ENCODE measurements at regions not wholly inside any gene's neighbourhood (a gene's known extent, or its start where the extent isn't known, plus 50 kb on each side); places are given as distances from the start of the nearest gene placed in this dataset.

DNA sequence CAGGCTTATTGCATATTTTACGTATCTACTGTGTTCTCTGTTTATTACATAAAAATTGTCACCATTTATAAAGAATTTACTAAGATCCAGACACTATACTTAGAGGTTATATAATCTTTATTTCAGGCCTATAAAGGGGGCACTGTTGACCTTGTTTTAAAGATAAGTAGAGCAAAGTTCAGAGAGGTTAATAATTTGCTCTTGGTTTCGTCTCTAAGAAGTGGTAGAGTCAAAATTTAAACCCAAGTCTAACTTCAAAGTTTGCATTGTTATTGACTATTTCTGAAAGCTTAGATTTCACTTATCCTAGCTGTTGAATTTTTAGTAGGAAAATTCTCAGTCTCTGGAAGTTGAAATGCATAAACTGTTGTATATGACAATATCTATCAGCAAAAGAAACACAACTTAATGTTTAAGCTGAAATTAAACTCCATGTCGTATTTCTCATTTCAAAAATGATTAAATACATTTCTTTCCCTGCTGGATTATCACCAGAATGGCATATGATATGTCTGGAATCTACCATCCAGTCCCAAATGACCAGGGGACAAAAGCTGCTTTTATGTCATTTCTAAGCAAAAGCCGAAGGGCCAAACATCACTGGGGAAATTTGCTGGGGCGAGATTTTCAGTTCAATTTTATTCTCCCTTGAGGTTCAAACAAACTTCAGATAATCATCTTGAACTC is 138.4 kb downstream of the SLC7A11 start:
- Histone ChIP-seq H4K20me1 (ENCODE audit: insufficient read depth) (no peaks in the 10 kb centered on the region), H3K4me3 (no peak overlapping the region), H3K4me1 (ENCODE audit: insufficient read depth) (no peaks in the 10 kb centered on the region), H3K27ac (no peak overlapping the region), H3K36me3 (ENCODE audit: low read depth) (no peaks in the 10 kb centered on the region), H3K27me3 (replicated peaks; ENCODE audit: insufficient read depth) (no peaks in the 10 kb centered on the region), H2AFZ (no peak overlapping the region), H3K4me2 (ENCODE audit: unreplicated experiment) (no peak overlapping the region), H3F3A (ENCODE audit: insufficient read depth) (no peaks in the 10 kb centered on the region), H3K9me3 (ENCODE audit: low read depth) (no peaks in the 10 kb centered on the region), H3K9ac (no peak overlapping the region), H3K9me2 (ENCODE audit: insufficient read depth) (no peaks in the 10 kb centered on the region), H3K79me2 (ENCODE audit: insufficient read depth) (no peaks in the 10 kb centered on the region)
- no peak for DNase-seq
- in situ Hi-C loops (cut with MboI) = no loop called here
- TF ChIP-seq EZH2 (IDR thresholded peaks at IDR 0.05; ENCODE audit: insufficient read depth, poor library complexity, severe bottlenecking) = no peak
- no peak for TF ChIP-seq EZH2phosphoT487 (IDR thresholded peaks at IDR 0.05; ENCODE audit: insufficient read depth, low read depth)
- 82 to 89% methylated on average over 5 of the region's 5 CpGs for WGBS, 2 experiments (ENCODE audit: low coverage in 1 of 2, low lambda C conversion rate in 2 of 2, missing lambda C conversion rate in 2 of 2)

DNA sequence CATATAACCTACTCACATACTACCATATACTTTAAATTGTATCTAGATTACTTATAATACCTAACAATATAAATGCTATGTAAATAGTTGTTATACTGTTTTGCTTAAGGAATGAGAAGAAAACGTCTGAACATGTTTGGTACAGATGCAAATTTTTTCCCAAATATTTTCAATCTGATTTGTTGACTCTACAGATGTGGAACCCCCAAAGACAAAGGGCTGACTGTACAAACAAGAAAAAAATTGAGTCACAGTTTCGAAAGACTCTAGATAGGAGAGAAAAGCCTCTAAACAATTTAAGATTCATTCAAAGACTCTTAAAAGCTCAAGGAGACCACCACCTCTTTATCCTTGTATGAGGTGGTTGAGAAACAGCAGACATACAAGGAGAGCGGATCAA is 142.8 kb downstream of the SLC7A11 start:
- TF ChIP-seq EZH2phosphoT487 (IDR thresholded peaks at IDR 0.05; ENCODE audit: insufficient read depth, low read depth) (no peak), EZH2 (IDR thresholded peaks at IDR 0.05; ENCODE audit: insufficient read depth, poor library complexity, severe bottlenecking) (no peak)
- Histone ChIP-seq H3K27ac (no peak overlapping the region), H3K79me2 (ENCODE audit: insufficient read depth) (no peaks in the 10 kb centered on the region), H3K4me1 (ENCODE audit: insufficient read depth) (no peaks in the 10 kb centered on the region), H3K27me3 (replicated peaks; ENCODE audit: insufficient read depth) (no peaks in the 10 kb centered on the region), H3K9me3 (ENCODE audit: low read depth) (no peaks in the 10 kb centered on the region), H3F3A (ENCODE audit: insufficient read depth) (no peaks in the 10 kb centered on the region), H3K9ac (no peak overlapping the region), H3K36me3 (ENCODE audit: low read depth) (no peaks in the 10 kb centered on the region), H4K20me1 (ENCODE audit: insufficient read depth) (no peaks in the 10 kb centered on the region), H3K4me2 (ENCODE audit: unreplicated experiment) (no peak overlapping the region), H2AFZ (no peak overlapping the region), H3K4me3 (no peak overlapping the region), H3K9me2 (ENCODE audit: insufficient read depth) (no peaks in the 10 kb centered on the region)
- no peak for DNase-seq
- 51 to 52% methylated on average over 3 of the region's 3 CpGs for WGBS, 2 experiments (ENCODE audit: low coverage in 1 of 2, low lambda C conversion rate in 2 of 2, missing lambda C conversion rate in 2 of 2)
- in situ Hi-C loops (cut with MboI) = loop anchor here (25.0 kb wide), 1 partner anchor 987 kb away; no protein-coding TSS in a partner anchor

DNA sequence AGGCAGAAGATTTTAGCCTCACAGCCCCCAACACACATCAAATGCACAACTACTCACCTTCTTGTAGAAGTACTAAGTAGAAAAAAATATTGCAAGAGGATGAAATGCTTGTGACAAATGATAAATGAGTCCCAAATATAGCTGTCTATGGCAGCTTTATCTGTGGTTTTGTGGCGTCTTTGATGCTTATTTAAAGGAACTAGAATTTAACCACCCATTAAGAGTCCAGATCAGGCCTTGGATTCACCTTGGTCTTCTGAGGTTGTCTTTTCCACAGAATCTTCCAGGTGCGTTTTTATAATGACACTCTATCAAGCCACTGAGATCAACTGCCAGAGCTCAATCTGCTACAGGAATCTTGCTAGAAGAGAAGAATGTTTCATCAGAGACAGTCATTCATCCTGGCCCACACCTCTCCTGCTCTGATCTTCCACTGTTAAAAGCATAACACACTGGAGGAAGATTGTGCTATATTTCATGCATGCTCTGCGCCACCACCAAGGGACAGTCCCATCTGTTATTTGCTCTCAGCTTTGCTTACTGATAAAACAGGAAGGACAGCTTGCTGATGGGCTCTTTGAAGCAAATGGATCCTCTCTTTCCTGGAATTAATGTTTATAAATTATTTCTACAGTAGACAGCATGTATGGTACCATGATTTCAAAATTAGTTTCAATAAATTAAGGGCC is 144.1 kb downstream of the SLC7A11 start:
- 73 to 82% methylated on average over 3 of the region's 3 CpGs for WGBS, 2 experiments (ENCODE audit: low coverage in 1 of 2, low lambda C conversion rate in 2 of 2, missing lambda C conversion rate in 2 of 2)
- TF ChIP-seq EZH2 (IDR thresholded peaks at IDR 0.05; ENCODE audit: insufficient read depth, poor library complexity, severe bottlenecking) (no peak), EZH2phosphoT487 (IDR thresholded peaks at IDR 0.05; ENCODE audit: insufficient read depth, low read depth) (no peak)
- Histone ChIP-seq H3K36me3 (ENCODE audit: low read depth) (no peaks in the 10 kb centered on the region), H3K9me3 (ENCODE audit: low read depth) (no peaks in the 10 kb centered on the region), H3K4me1 (ENCODE audit: insufficient read depth) (no peaks in the 10 kb centered on the region), H2AFZ (no peak overlapping the region), H3K79me2 (ENCODE audit: insufficient read depth) (no peaks in the 10 kb centered on the region), H3K4me3 (no peak overlapping the region), H3K27me3 (replicated peaks; ENCODE audit: insufficient read depth) (no peaks in the 10 kb centered on the region), H3K27ac (no peak overlapping the region), H3K9me2 (ENCODE audit: insufficient read depth) (no peaks in the 10 kb centered on the region), H3F3A (ENCODE audit: insufficient read depth) (no peaks in the 10 kb centered on the region), H4K20me1 (ENCODE audit: insufficient read depth) (no peaks in the 10 kb centered on the region), H3K4me2 (ENCODE audit: unreplicated experiment) (no peak overlapping the region), H3K9ac (no peak overlapping the region)
- no peak for DNase-seq
- in situ Hi-C loops (cut with MboI) = loop anchor here (25.0 kb wide), 1 partner anchor 986 kb away; no protein-coding TSS in a partner anchor

DNA sequence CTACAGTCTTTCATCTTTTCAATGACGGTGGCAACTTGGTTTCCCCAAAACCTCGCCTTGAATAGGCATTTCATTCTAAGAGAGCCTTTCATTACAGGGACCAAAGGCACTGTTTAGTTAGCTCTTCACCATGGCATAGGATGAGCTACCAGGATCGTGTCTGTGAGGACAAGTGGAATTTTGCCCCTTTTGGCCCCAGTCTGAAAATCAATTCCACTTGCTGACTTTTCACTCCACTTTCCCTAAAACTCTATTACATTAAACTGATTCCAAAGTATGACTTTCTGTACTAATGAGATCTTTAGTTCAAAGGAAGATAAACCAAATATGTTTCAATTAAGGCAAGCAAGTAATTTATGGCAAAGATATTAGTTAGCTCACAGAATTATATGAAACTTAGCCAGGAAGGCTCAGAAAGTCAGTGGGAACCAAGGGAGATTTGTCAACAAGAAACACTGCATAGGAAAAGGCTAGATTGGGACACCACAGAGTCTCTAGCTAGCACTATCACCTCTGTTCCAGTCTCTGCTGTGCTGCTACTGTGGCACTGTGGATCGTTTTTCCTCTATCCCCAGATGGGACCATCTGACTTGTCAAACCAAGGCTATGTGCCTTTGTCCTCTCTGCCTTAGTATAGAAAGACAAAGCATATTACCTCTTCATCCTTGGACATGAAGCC is 145.6 kb downstream of the SLC7A11 start:
- Histone ChIP-seq H2AFZ (no peak overlapping the region), H3K27ac (no peak overlapping the region), H3K36me3 (ENCODE audit: low read depth) (no peaks in the 10 kb centered on the region), H3K4me3 (no peak overlapping the region), H3K9ac (no peak overlapping the region), H3K9me2 (ENCODE audit: insufficient read depth) (no peaks in the 10 kb centered on the region), H3F3A (ENCODE audit: insufficient read depth) (no peaks in the 10 kb centered on the region), H4K20me1 (ENCODE audit: insufficient read depth) (no peaks in the 10 kb centered on the region), H3K4me2 (ENCODE audit: unreplicated experiment) (no peak overlapping the region), H3K4me1 (ENCODE audit: insufficient read depth) (no peaks in the 10 kb centered on the region), H3K79me2 (ENCODE audit: insufficient read depth) (no peaks in the 10 kb centered on the region), H3K27me3 (replicated peaks; ENCODE audit: insufficient read depth) (no peaks in the 10 kb centered on the region), H3K9me3 (ENCODE audit: low read depth) (no peaks in the 10 kb centered on the region)
- in situ Hi-C loops (cut with MboI) = loop anchor here (25.0 kb wide), 1 partner anchor 984 kb away; no protein-coding TSS in a partner anchor
- DNase-seq = no peak
- WGBS, 2 experiments (ENCODE audit: low coverage in 1 of 2, low lambda C conversion rate in 2 of 2, missing lambda C conversion rate in 2 of 2) = 54 to 58% methylated on average over 4 of the region's 4 CpGs
- TF ChIP-seq EZH2 (IDR thresholded peaks at IDR 0.05; ENCODE audit: insufficient read depth, poor library complexity, severe bottlenecking) (no peak), EZH2phosphoT487 (IDR thresholded peaks at IDR 0.05; ENCODE audit: insufficient read depth, low read depth) (no peak)

Measured in GM23248 (cell line).